ENCODE measurements at regions not wholly inside any gene's neighbourhood (a gene's known extent, or its start where the extent isn't known, plus 50 kb on each side); places are given as distances from the start of the nearest gene placed in this dataset.
"Not testable (repeated sequence)": the region's sequence is repeated elsewhere in the genome, so short reads cannot be mapped to it uniquely, and the experiment has no call there.

DNA sequence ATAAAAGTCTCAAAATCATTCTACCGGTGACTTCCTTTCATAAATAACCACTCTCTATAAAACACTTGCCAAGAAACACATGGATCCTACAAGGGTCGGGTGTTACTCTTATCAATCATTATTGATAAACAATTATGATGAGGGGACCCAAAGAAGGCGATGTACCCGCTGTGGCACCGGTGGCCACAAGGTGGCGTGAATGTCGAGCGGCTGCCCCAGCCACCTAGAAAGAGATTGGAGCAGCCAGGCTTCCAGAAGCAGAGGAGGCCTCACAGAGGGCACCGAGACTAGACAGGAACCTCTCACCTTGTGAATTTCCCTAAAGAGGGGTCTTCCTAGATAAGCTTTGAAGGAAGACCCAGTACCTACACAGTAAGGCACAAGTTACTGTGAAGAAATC is 80.5 kb upstream of the GOLGA6L6 start:
- not testable (repeated sequence) for DNase-seq

DNA sequence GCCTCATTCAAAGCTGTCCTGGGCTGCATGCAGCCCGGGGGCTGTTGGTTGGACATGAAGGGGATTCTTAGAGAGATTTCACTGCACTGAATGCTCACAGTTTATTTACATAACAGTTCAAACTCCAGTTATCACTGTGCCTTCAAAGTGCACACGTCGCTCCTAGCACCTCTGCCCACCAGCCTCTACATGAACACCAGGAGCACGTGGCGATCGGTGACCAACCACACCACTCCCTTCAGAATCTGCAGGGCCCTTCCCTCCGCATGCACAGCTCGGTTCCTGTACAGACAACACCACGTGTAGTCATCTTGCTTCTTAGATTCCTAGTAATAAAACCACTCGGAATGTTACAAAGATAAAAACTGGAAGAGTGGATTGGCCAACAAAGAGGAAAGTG is 72.9 kb upstream of the GOLGA6L6 start:
- DNase-seq = not testable (repeated sequence)

DNA sequence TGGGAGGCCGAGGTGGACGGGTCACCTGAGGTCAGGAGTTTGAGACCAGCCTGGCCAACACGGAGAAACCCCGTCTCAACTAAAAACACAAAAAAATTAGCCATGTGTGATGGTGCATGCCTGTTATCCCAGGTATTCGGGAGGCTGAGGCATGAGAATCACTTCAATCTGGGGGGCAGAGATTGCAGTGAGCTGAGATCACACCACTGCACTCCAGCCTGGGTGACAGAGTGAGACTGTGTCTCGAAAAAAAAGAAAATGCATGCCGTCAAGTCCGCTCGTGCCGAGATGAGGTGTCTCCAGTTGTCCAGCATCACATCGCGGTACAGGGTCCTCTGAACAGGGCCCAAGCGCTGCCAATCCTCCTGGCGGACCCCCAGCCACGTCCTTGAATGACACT is 71.2 kb upstream of the GOLGA6L6 start:
- not testable (repeated sequence) for DNase-seq

DNA sequence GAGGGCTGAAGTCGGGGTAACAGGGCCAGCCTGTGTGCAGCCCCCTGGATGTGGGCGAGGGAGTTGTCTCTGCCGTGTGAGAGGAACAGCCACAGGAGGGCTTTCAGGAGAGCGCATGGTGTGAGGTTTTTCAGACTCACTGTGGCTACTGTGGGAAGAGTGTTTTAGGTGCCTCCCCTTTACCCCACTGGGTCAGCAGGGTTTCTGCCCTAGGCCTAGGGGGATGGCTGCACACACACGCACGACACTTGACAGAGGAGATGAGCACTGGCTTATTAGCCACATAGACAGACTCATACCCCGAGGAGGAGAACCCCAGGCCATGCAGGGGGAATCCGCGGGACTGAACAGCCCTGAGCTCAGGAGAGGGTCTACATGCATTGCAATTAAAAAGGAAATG is 70.8 kb upstream of the GOLGA6L6 start:
- not testable (repeated sequence) for DNase-seq

- DNase-seq = not testable (repeated sequence)
Observed at GRCh38 chr15:20611667-20612290, 70.2 kb upstream of the GOLGA6L6 start.

- not testable (repeated sequence) for DNase-seq
Observed at GRCh38 chr15:20608179-20608578, 66.6 kb upstream of the GOLGA6L6 start.

DNA sequence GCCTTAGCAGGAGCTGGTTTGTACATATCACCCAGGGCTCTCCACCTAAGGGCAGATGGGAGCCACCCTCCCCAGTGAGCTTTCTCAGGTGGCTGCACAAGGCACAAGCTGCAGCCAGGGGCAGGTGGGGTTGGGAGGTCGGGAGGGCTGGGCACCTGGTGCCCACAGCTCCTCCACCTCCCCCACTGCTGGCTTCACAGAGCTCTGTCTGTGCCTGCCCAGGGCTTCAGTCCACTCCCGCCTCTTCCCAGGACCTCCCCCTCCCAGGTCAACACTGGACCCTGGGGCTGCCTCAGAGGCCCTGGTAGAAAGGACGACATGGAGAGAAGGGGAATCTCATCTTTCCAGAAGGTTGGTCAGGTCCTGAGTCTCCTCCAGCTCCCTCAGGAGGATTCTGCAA is 55.6 kb upstream of the GOLGA6L6 start:
- DNase-seq = not testable (repeated sequence)

- DNase-seq = not testable (repeated sequence)
Observed at GRCh38 chr15:20594219-20594618, 52.6 kb upstream of the GOLGA6L6 start.

- DNase-seq = not testable (repeated sequence)
Observed at GRCh38 chr15:20591936-20592335, 50.3 kb upstream of the GOLGA6L6 start.

Measured in fibroblast of skin of abdomen (primary cell).